ENCODE measurements at regions not wholly inside any gene's neighbourhood (a gene's known extent, or its start where the extent isn't known, plus 50 kb on each side); places are given as distances from the start of the nearest gene placed in this dataset.

DNA sequence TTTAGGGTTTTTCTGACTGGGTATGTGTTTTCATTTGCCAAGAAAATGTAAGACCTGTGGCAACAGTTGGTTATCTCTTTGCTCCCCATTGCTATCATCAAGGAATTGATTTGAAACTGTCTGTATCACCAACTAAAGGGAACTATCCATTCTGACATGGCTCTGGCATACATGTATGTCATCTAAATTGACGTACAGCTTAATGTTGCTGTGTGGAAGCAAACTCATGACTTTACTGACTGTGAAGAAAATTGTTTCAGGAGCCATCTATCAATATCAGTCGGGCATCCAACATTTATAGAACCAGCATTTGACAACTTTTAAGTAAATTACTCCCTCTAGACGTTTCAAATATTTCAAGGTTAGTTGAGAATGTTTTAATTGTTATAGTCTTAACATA lies 555.8 kb upstream of the EPHA7 start:
- TF ChIP-seq, protein P1, sequence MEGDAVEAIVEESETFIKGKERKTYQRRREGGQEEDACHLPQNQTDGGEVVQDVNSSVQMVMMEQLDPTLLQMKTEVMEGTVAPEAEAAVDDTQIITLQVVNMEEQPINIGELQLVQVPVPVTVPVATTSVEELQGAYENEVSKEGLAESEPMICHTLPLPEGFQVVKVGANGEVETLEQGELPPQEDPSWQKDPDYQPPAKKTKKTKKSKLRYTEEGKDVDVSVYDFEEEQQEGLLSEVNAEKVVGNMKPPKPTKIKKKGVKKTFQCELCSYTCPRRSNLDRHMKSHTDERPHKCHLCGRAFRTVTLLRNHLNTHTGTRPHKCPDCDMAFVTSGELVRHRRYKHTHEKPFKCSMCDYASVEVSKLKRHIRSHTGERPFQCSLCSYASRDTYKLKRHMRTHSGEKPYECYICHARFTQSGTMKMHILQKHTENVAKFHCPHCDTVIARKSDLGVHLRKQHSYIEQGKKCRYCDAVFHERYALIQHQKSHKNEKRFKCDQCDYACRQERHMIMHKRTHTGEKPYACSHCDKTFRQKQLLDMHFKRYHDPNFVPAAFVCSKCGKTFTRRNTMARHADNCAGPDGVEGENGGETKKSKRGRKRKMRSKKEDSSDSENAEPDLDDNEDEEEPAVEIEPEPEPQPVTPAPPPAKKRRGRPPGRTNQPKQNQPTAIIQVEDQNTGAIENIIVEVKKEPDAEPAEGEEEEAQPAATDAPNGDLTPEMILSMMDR (IDR thresholded peaks at IDR 0.05; ENCODE audit: low read depth, low read length, missing input control), result no peak
- TF ChIP-seq, protein P2, sequence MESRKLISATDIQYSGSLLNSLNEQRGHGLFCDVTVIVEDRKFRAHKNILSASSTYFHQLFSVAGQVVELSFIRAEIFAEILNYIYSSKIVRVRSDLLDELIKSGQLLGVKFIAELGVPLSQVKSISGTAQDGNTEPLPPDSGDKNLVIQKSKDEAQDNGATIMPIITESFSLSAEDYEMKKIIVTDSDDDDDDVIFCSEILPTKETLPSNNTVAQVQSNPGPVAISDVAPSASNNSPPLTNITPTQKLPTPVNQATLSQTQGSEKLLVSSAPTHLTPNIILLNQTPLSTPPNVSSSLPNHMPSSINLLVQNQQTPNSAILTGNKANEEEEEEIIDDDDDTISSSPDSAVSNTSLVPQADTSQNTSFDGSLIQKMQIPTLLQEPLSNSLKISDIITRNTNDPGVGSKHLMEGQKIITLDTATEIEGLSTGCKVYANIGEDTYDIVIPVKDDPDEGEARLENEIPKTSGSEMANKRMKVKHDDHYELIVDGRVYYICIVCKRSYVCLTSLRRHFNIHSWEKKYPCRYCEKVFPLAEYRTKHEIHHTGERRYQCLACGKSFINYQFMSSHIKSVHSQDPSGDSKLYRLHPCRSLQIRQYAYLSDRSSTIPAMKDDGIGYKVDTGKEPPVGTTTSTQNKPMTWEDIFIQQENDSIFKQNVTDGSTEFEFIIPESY (IDR thresholded peaks at IDR 0.05), result no peak
- no peak for TF ChIP-seq RAD21 (IDR thresholded peaks at IDR 0.05)
- no peak for TF ChIP-seq GABPA (IDR thresholded peaks at IDR 0.05 in 1 of 2, conservative IDR thresholded peaks at IDR 0.05 in 1 of 2)
- no peak for TF ChIP-seq FOXA1 (IDR thresholded peaks at IDR 0.05)
- no peak for TF ChIP-seq SP1 (IDR thresholded peaks at IDR 0.05)
- TF ChIP-seq, protein P3, sequence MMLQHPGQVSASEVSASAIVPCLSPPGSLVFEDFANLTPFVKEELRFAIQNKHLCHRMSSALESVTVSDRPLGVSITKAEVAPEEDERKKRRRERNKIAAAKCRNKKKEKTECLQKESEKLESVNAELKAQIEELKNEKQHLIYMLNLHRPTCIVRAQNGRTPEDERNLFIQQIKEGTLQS (IDR thresholded peaks at IDR 0.05), result no peak
- no peak for TF ChIP-seq RXRA (IDR thresholded peaks at IDR 0.05)
- no peak for TF ChIP-seq YY1 (IDR thresholded peaks at IDR 0.05)
- TF ChIP-seq, protein P4, sequence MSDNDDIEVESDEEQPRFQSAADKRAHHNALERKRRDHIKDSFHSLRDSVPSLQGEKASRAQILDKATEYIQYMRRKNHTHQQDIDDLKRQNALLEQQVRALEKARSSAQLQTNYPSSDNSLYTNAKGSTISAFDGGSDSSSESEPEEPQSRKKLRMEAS (IDR thresholded peaks at IDR 0.05), result no peak
